Endothelial cell of umbilical vein (primary cell): ENCODE measurements at regions not wholly inside any gene's neighbourhood (a gene's known extent, or its start where the extent isn't known, plus 50 kb on each side); places are given as distances from the start of the nearest gene placed in this dataset.

Experiments
- BruUV-seq: library from RNA; stranded (reverse); fragments of 400-500 nt; replicated peaks from 2 replicates; lab custom pipeline; 2021; lab: Mats Ljungman, UMichigan
- CTCF ChIA-PET: fragments of 300-600, 350-600 bp; sonication (Branson Sonifier 250); formaldehyde crosslinking; loops from one replicate; lab custom pipeline; 2021; ENCODE audit warnings: antibody characterized with exemption, inconsistent platforms; lab: Charles Lee
- POLR2A ChIA-PET: fragments of 300-600, 350-600 bp; sonication (Branson Sonifier 250); formaldehyde crosslinking; loops from one replicate; lab custom pipeline; 2021; ENCODE audit warnings: antibody characterized with exemption, inconsistent platforms; lab: Charles Lee
- DNase-seq: peaks from one replicate; pipeline ENCODE4 v3.0.0-alpha.2; 2011; ENCODE audit warnings: low read depth, low spot score
- FAIRE-seq: peaks from 2 replicates; lab custom pipeline; 2011; peaks lifted over from hg19 to GRCh38; lab: Jason Lieb, UNC
- H2AFZ ChIP-seq: 2 replicates; pipeline ENCODE4 v1.6.0; 2012; ENCODE audit warnings: low read depth, low read length, control low read depth, inconsistent platforms
- H3K27ac ChIP-seq: 2 replicates; pipeline ENCODE4 v1.5.1; 2011; ENCODE audit warnings: low read depth, mild to moderate bottlenecking, control low read depth, low read length, moderate library complexity; ENCODE audit not compliant: insufficient read depth
- H3K27me3 ChIP-seq, 2 experiments: 2 replicates each; pipeline versions ENCODE4 v1.6.0 to v1.6.1; 2011; ENCODE audit warnings: low read length in 2 of 2, mixed read lengths in 1 of 2; ENCODE audit not compliant: control insufficient read depth in 2 of 2, insufficient read depth in 2 of 2
- H3K36me3 ChIP-seq, 2 experiments: 2 replicates in 1 of 2; 3 replicates in 1 of 2; pipeline ENCODE4 v1.5.1; 2011; ENCODE audit warnings: low read length in 2 of 2, mild to moderate bottlenecking in 1 of 2, moderate library complexity in 1 of 2; ENCODE audit not compliant: control insufficient read depth in 2 of 2, insufficient read depth in 2 of 2; ENCODE audit errors: extremely low read depth in 1 of 2
- H3K4me1 ChIP-seq: 3 replicates; pipeline ENCODE4 v1.5.1; 2011; ENCODE audit warnings: mild to moderate bottlenecking, low read length; ENCODE audit not compliant: control insufficient read depth, insufficient read depth; ENCODE audit errors: extremely low read depth
- H3K4me2 ChIP-seq: 2 replicates; pipeline ENCODE4 v1.6.1; 2011; ENCODE audit warnings: low read length, control low read depth, mixed read lengths; ENCODE audit not compliant: insufficient read depth
- H3K4me3 ChIP-seq, 3 experiments: fragments of 200-600 bp in 1 of 3; sonication (generic), shearing (Covaris generic) in 1 of 3; replicated peaks in 1 of 3; 2 replicates each; pipeline ENCODE4 v1.5.1; 2011 to 2016; ENCODE audit warnings: control low read depth in 3 of 3, low read length in 3 of 3, mild to moderate bottlenecking in 2 of 3, inconsistent platforms in 1 of 3, low read depth in 1 of 3, moderate library complexity in 1 of 3; ENCODE audit not compliant: insufficient read depth in 1 of 3
- H3K79me2 ChIP-seq: 2 replicates; pipeline ENCODE4 v1.6.0; 2012; ENCODE audit warnings: low read length, inconsistent platforms; ENCODE audit not compliant: control insufficient read depth, insufficient read depth
- H3K9ac ChIP-seq: replicated peaks from 2 replicates; pipeline ENCODE3; 2011; ENCODE audit warnings: low read length, control low read depth; ENCODE audit not compliant: insufficient read depth; ENCODE audit errors: extremely low read depth
- H3K9me1 ChIP-seq: replicated peaks from 3 replicates; pipeline ENCODE4 v1.6.0; 2011; ENCODE audit warnings: mild to moderate bottlenecking, low read length; ENCODE audit not compliant: control insufficient read depth, insufficient read depth; ENCODE audit errors: extremely low read depth
- H3K9me3 ChIP-seq: replicated peaks from 2 replicates; pipeline ENCODE4 v1.5.1; 2012; ENCODE audit warnings: low read length, inconsistent platforms; ENCODE audit not compliant: control insufficient read depth, insufficient read depth
- H4K20me1 ChIP-seq: replicated peaks from 2 replicates; pipeline ENCODE3; 2011; ENCODE audit warnings: mild to moderate bottlenecking, low read length; ENCODE audit not compliant: control insufficient read depth, insufficient read depth; ENCODE audit errors: extremely low read depth
- CTCF ChIP-seq, 2 donors: IDR thresholded peaks; 1 replicate in 1 of 2; 2 replicates in 1 of 2; pipeline ENCODE4 v1.5.1; 2011; ENCODE audit warnings: low read length in 2 of 2, mild to moderate bottlenecking in 2 of 2, moderate library complexity in 2 of 2, control low read depth in 1 of 2, inconsistent platforms in 1 of 2, low read depth in 1 of 2; ENCODE audit not compliant: insufficient read depth in 1 of 2; ENCODE audit errors: extremely low read depth in 1 of 2
- EZH2 ChIP-seq: IDR thresholded peaks from 2 replicates; pipeline ENCODE4 v1.6.1; 2012; ENCODE audit warnings: borderline replicate concordance, low read depth, mild to moderate bottlenecking, moderate library complexity, low read length, inconsistent platforms; ENCODE audit not compliant: severe bottlenecking
- FOS ChIP-seq: IDR thresholded peaks from 2 replicates; pipeline ENCODE4 v1.6.1; 2011; ENCODE audit warnings: mild to moderate bottlenecking, low read length, moderate library complexity, borderline replicate concordance; ENCODE audit not compliant: insufficient read depth
- GATA2 ChIP-seq: IDR thresholded peaks from 2 replicates; pipeline ENCODE4 v1.7.0; 2011; ENCODE audit warnings: low read depth, mild to moderate bottlenecking, moderate library complexity, mixed read lengths, low read length; ENCODE audit not compliant: insufficient read length, insufficient read depth
- JUN ChIP-seq: IDR thresholded peaks from 2 replicates; pipeline ENCODE4 v1.6.1; 2011; ENCODE audit warnings: borderline replicate concordance, low read depth; ENCODE audit not compliant: insufficient read length, insufficient read depth
- MAX ChIP-seq: IDR thresholded peaks from 2 replicates; pipeline ENCODE4 v1.6.1; 2011; ENCODE audit not compliant: insufficient read depth, insufficient read length
- MYC ChIP-seq: IDR thresholded peaks from one replicate; pipeline ENCODE4 v1.6.1; 2011; ENCODE audit warnings: mild to moderate bottlenecking, low read depth, low read length
- POLR2A ChIP-seq: IDR thresholded peaks from 2 replicates; pipeline ENCODE4 v1.6.1; 2012; ENCODE audit warnings: low read depth, mild to moderate bottlenecking, control low read depth, low read length
- POLR2AphosphoS5 ChIP-seq: IDR thresholded peaks from 2 replicates; pipeline ENCODE4 v1.6.1; 2012; ENCODE audit warnings: low read depth, mild to moderate bottlenecking, control low read depth, low read length, moderate library complexity; ENCODE audit not compliant: insufficient read depth
- dilution Hi-C: fragments of 300-500 bp; cut with MboI; formaldehyde crosslinking; loops from one replicate; pipeline ENCODE4 v1.15.0; 2019; ENCODE audit warnings: low sequenced_read_pairs; ENCODE audit not compliant: extremely low pct_ligation_motif_present
- intact Hi-C: fragments of 100-400 bp; cut with micrococcal nuclease; formaldehyde crosslinking; loops from one replicate; pipeline ENCODE4 v1.10.0; 2022

- POLR2A ChIA-PET: no interaction called here
- Histone ChIP-seq H3K36me3 (no peaks in the 10 kb centered on the region), H3K27ac (no peak overlapping the region), H3K9ac (no peak overlapping the region), H4K20me1 (no peaks in the 10 kb centered on the region), H3K9me3 (peaks cover 4% of the 10 kb centered on the region), H3K79me2 (no peaks in the 10 kb centered on the region), H3K4me1 (no peaks in the 10 kb centered on the region), H3K4me2 (no peak overlapping the region), H2AFZ (no peak overlapping the region), H3K9me1 (no peaks in the 10 kb centered on the region), H3K27me3 (no peaks in the 10 kb centered on the region), H3K4me3 (no peak overlapping the region)
- intact Hi-C loops: no loop called here
- TF ChIP-seq MYC: no peak
- no peak for TF ChIP-seq GATA2
- TF ChIP-seq EZH2: no peak
- TF ChIP-seq POLR2A: no peak
- TF ChIP-seq CTCF (IDR thresholded peaks at IDR 0.05; ENCODE audit: extremely low read depth in 1 of 2, insufficient read depth in 1 of 2, low read depth in 1 of 2, low read length in 2 of 2): no peak
- TF ChIP-seq JUN: no peak
- no peak for TF ChIP-seq MAX
- TF ChIP-seq POLR2AphosphoS5: no peak
- no peak for TF ChIP-seq FOS
- dilution Hi-C loops: no loop called here
- FAIRE-seq (no peak), DNase-seq (no peak)
- BruUV-seq: no TSS peak
- CTCF ChIA-PET: no interaction called here
Measured at GRCh38 chr18:76149734-76150133, 345.3 kb downstream of the ZNF516 start.
